Thymus (tissue), 11 donors: ENCODE measurements at regions not wholly inside any gene's neighbourhood (a gene's known extent, or its start where the extent isn't known, plus 50 kb on each side); places are given as distances from the start of the nearest gene placed in this dataset.

Experiments used
- DNase-seq, 9 donors: peaks; one replicate each; pipeline ENCODE4 v3.0.0-alpha.2; 2013; ENCODE audit warnings: low spot score in 9 of 9, low read depth in 6 of 9, missing footprints in 1 of 9
- H3K27ac ChIP-seq, 2 donors: one replicate each; pipeline ENCODE4 v1.5.1; 2013; ENCODE audit warnings: control low read depth in 1 of 2, low read depth in 1 of 2, low read length in 1 of 2, mild to moderate bottlenecking in 1 of 2, moderate library complexity in 1 of 2
- H3K27me3 ChIP-seq, 2 donors: one replicate each; pipeline ENCODE4 v1.5.1; 2013; ENCODE audit warnings: low read length in 1 of 2; ENCODE audit not compliant: control insufficient read depth in 2 of 2, insufficient read depth in 1 of 2
- H3K36me3 ChIP-seq, 2 donors: one replicate each; pipeline ENCODE4 v1.5.1; 2013; ENCODE audit warnings: low read length in 1 of 2, mild to moderate bottlenecking in 1 of 2, moderate library complexity in 1 of 2; ENCODE audit not compliant: control insufficient read depth in 2 of 2, insufficient read depth in 2 of 2
- H3K4me1 ChIP-seq, 2 donors: one replicate each; pipeline ENCODE4 v1.5.1; 2013; ENCODE audit warnings: low read length in 2 of 2; ENCODE audit not compliant: control insufficient read depth in 2 of 2, insufficient read depth in 2 of 2
- H3K4me3 ChIP-seq, 2 donors: one replicate each; pipeline ENCODE4 v1.5.1; 2013; ENCODE audit warnings: low read length in 2 of 2, control low read depth in 1 of 2, mild to moderate bottlenecking in 1 of 2
- H3K9me3 ChIP-seq, 2 donors: one replicate each; pipeline ENCODE4 v1.5.1; 2013; ENCODE audit warnings: low read length in 1 of 2, mild to moderate bottlenecking in 1 of 2; ENCODE audit not compliant: control insufficient read depth in 2 of 2, insufficient read depth in 1 of 2
- WGBS: extraction: QIAGEN DNeasy Blood & Tissue Kit; methylation state at CpG from one replicate; pipeline ENCODE4 v1.1.7; 2013; 5-methylcytosine and 5-hydroxymethylcytosine counted together
- donor health status: healthy.

GRCh38 chr4:123068081-123068480 is 145.7 kb upstream of the NUDT6 start:
- Histone ChIP-seq H3K27ac (no peak overlapping the region), H3K9me3 (no peaks in the 10 kb centered on the region), H3K4me1 (no peaks in the 10 kb centered on the region), H3K27me3 (no peaks in the 10 kb centered on the region), H3K4me3 (no peak overlapping the region), H3K36me3 (no peaks in the 10 kb centered on the region)
- DNase-seq = no peak
- 85% methylated on average over 1 of the region's 1 CpG for WGBS

- Histone ChIP-seq H3K4me1 (no peaks in the 10 kb centered on the region), H3K9me3 (no peaks in the 10 kb centered on the region), H3K27me3 (no peaks in the 10 kb centered on the region), H3K27ac (no peak overlapping the region), H3K4me3 (no peak overlapping the region), H3K36me3 (no peaks in the 10 kb centered on the region)
- no peak for DNase-seq
- WGBS = 100% methylated on average over 1 of the region's 1 CpG
These were observed 149.7 kb upstream of the NUDT6 start for GRCh38 chr4:123072060-123072459.

- Histone ChIP-seq H3K27ac (no peak overlapping the region), H3K36me3 (no peaks in the 10 kb centered on the region), H3K4me1 (no peaks in the 10 kb centered on the region), H3K4me3 (no peak overlapping the region), H3K27me3 (no peaks in the 10 kb centered on the region), H3K9me3 (no peaks in the 10 kb centered on the region)
- WGBS = 98% methylated on average over 2 of the region's 2 CpGs
- no peak for DNase-seq
These were observed 151.3 kb upstream of the NUDT6 start for GRCh38 chr4:123073650-123074049.

GRCh38 chr4:123077330-123077729 is 154.9 kb upstream of the NUDT6 start:
- Histone ChIP-seq H3K27ac (no peak overlapping the region), H3K27me3 (no peaks in the 10 kb centered on the region), H3K4me3 (no peak overlapping the region), H3K9me3 (no peaks in the 10 kb centered on the region), H3K4me1 (no peaks in the 10 kb centered on the region), H3K36me3 (no peaks in the 10 kb centered on the region)
- WGBS = 98% methylated on average over 2 of the region's 2 CpGs
- DNase-seq = no peak

- Histone ChIP-seq H3K27ac (no peak overlapping the region), H3K4me1 (no peaks in the 10 kb centered on the region), H3K4me3 (no peak overlapping the region), H3K36me3 (no peaks in the 10 kb centered on the region), H3K9me3 (no peaks in the 10 kb centered on the region), H3K27me3 (no peaks in the 10 kb centered on the region)
- WGBS = 98% methylated on average over 3 of the region's 3 CpGs
- DNase-seq = no peak
These were observed 159.6 kb upstream of the NUDT6 start for GRCh38 chr4:123081971-123082370.

- H3K27ac ChIP-seq = no peak overlapping the region
- DNase-seq = no peak
- no peaks in the 10 kb centered on the region for H3K9me3 ChIP-seq
- H3K4me3 ChIP-seq = no peak overlapping the region
- 12% methylated on average over 3 of the region's 3 CpGs for WGBS
- H3K36me3 ChIP-seq = no peaks in the 10 kb centered on the region
- H3K27me3 ChIP-seq = no peaks in the 10 kb centered on the region
- no peaks in the 10 kb centered on the region for H3K4me1 ChIP-seq
These were observed 161.2 kb upstream of the NUDT6 start for GRCh38 chr4:123083646-123084045.

GRCh38 chr4:123088501-123088900 is 166.1 kb upstream of the NUDT6 start:
- no peak overlapping the region for H3K4me3 ChIP-seq
- no peaks in the 10 kb centered on the region for H3K4me1 ChIP-seq
- peaks cover 1 to 3% of the 10 kb centered on the region in 2 donors for H3K9me3 ChIP-seq
- no peak overlapping the region for H3K27ac ChIP-seq
- 69% methylated on average over 4 of the region's 4 CpGs for WGBS
- H3K27me3 ChIP-seq = no peaks in the 10 kb centered on the region
- peaks cover 0 to 6% of the 10 kb centered on the region in 2 donors for H3K36me3 ChIP-seq
- DNase-seq = no peak

GRCh38 chr4:123090886-123091285 is 168.5 kb upstream of the NUDT6 start:
- 96% methylated on average over 2 of the region's 2 CpGs for WGBS
- H3K27ac ChIP-seq = no peak overlapping the region
- H3K9me3 ChIP-seq = peaks cover 1 to 3% of the 10 kb centered on the region in 2 donors
- no peak overlapping the region for H3K4me3 ChIP-seq
- no peaks in the 10 kb centered on the region for H3K27me3 ChIP-seq
- H3K36me3 ChIP-seq = peaks cover 0 to 6% of the 10 kb centered on the region in 2 donors
- H3K4me1 ChIP-seq = no peaks in the 10 kb centered on the region
- DNase-seq = no peak

- H3K9me3 ChIP-seq = peaks cover 1 to 3% of the 10 kb centered on the region in 2 donors
- H3K36me3 ChIP-seq = peaks cover 0 to 6% of the 10 kb centered on the region in 2 donors
- DNase-seq = no peak
- 99% methylated on average over 1 of the region's 1 CpG for WGBS
- no peak overlapping the region for H3K4me3 ChIP-seq
- H3K4me1 ChIP-seq = no peaks in the 10 kb centered on the region
- no peak overlapping the region for H3K27ac ChIP-seq
- H3K27me3 ChIP-seq = no peaks in the 10 kb centered on the region
These were observed 170.2 kb upstream of the NUDT6 start for GRCh38 chr4:123092586-123092985.

GRCh38 chr4:123093236-123093635 is 170.8 kb upstream of the NUDT6 start:
- peaks cover 1 to 3% of the 10 kb centered on the region in 2 donors for H3K9me3 ChIP-seq
- H3K27ac ChIP-seq = no peak overlapping the region
- peaks cover 0 to 6% of the 10 kb centered on the region in 2 donors for H3K36me3 ChIP-seq
- no peak overlapping the region for H3K4me3 ChIP-seq
- no peaks in the 10 kb centered on the region for H3K4me1 ChIP-seq
- DNase-seq = no peak
- WGBS = 98% methylated on average over 3 of the region's 3 CpGs
- H3K27me3 ChIP-seq = no peaks in the 10 kb centered on the region
